ENCODE measurements at regions not wholly inside any gene's neighbourhood (a gene's known extent, or its start where the extent isn't known, plus 50 kb on each side); places are given as distances from the start of the nearest gene placed in this dataset.

GRCh38 chr4:179927473-179927872 is 2315.7 kb upstream of the TENM3 start:
- TF ChIP-seq CTCF (IDR thresholded peaks at IDR 0.05) (no peak), POLR2A (IDR thresholded peaks at IDR 0.05) (no peak)
- WGBS, 2 donors: 65 to 72% methylated on average over 1 of the region's 1 CpG
- no peak for DNase-seq (ENCODE audit: low spot score in 2 of 2)
- H3K4me3 ChIP-seq (ENCODE audit: low read depth, poor library complexity, severe bottlenecking): no peak overlapping the region
- intact Hi-C loops (cut with DNase I; ENCODE audit: low total_unique reads): no loop called here

- no peak overlapping the region for H3K4me3 ChIP-seq (ENCODE audit: low read depth, poor library complexity, severe bottlenecking)
- TF ChIP-seq POLR2A (IDR thresholded peaks at IDR 0.05): no peak
- no peak for TF ChIP-seq CTCF (IDR thresholded peaks at IDR 0.05)
- intact Hi-C loops (cut with DNase I; ENCODE audit: low total_unique reads): no loop called here
- no peak for DNase-seq (ENCODE audit: low spot score in 2 of 2)
These were observed 2301.3 kb upstream of the TENM3 start for GRCh38 chr4:179941911-179942310.

GRCh38 chr4:179976777-179977176 is 2266.4 kb upstream of the TENM3 start:
- H3K4me3 ChIP-seq (ENCODE audit: low read depth, poor library complexity, severe bottlenecking): no peak overlapping the region
- intact Hi-C loops (cut with DNase I; ENCODE audit: low total_unique reads): no loop called here
- 91% methylated on average over 7 of the region's 7 CpGs for WGBS, 2 donors
- DNase-seq (ENCODE audit: low spot score in 2 of 2): no peak
- no peak for TF ChIP-seq POLR2A (IDR thresholded peaks at IDR 0.05)
- TF ChIP-seq CTCF (IDR thresholded peaks at IDR 0.05): no peak

GRCh38 chr4:179977378-179977777 is 2265.8 kb upstream of the TENM3 start:
- H3K4me3 ChIP-seq (ENCODE audit: low read depth, poor library complexity, severe bottlenecking): no peak overlapping the region
- intact Hi-C loops (cut with DNase I; ENCODE audit: low total_unique reads): no loop called here
- no peak for DNase-seq (ENCODE audit: low spot score in 2 of 2)
- TF ChIP-seq CTCF (IDR thresholded peaks at IDR 0.05): no peak
- TF ChIP-seq POLR2A (IDR thresholded peaks at IDR 0.05): no peak

- no peak overlapping the region for H3K4me3 ChIP-seq (ENCODE audit: low read depth, poor library complexity, severe bottlenecking)
- TF ChIP-seq POLR2A (IDR thresholded peaks at IDR 0.05) (no peak), CTCF (IDR thresholded peaks at IDR 0.05) (no peak)
- DNase-seq (ENCODE audit: low spot score in 2 of 2): no peak
- intact Hi-C loops (cut with DNase I; ENCODE audit: low total_unique reads): no loop called here
These were observed 2262.0 kb upstream of the TENM3 start for GRCh38 chr4:179981161-179981560.

GRCh38 chr4:179989975-179990374 is 2253.2 kb upstream of the TENM3 start:
- H3K4me3 ChIP-seq (ENCODE audit: low read depth, poor library complexity, severe bottlenecking): no peak overlapping the region
- intact Hi-C loops (cut with DNase I; ENCODE audit: low total_unique reads): no loop called here
- TF ChIP-seq CTCF (IDR thresholded peaks at IDR 0.05) (no peak), POLR2A (IDR thresholded peaks at IDR 0.05) (no peak)
- DNase-seq (ENCODE audit: low spot score in 2 of 2): no peak
- 77 to 84% methylated on average over 4 of the region's 4 CpGs for WGBS, 2 donors
